ENCODE measurements at regions not wholly inside any gene's neighbourhood (a gene's known extent, or its start where the extent isn't known, plus 50 kb on each side); places are given as distances from the start of the nearest gene placed in this dataset.

- DNase-seq = no peak
Observed at GRCh38 chr9:96183751-96184150, 118.2 kb downstream of the HSD17B3 start.

GRCh38 chr9:96178153-96178552, 123.8 kb downstream of the HSD17B3 start:
- ChIA-PET CTCF (no interaction called here), POLR2A (no interaction called here)
- no peaks in the 10 kb centered on the region for H3K9me3 ChIP-seq (ENCODE audit: control extremely low read depth in 1 of 5, control insufficient read depth in 4 of 5, insufficient read depth in 2 of 5, low read depth in 1 of 5, low read length in 4 of 5)
- DNase-seq = no peak
- 100% methylated on average over 3 of the region's 8 CpGs for whole genome bisulfite sequencing (ENCODE audit: insufficient coverage)
- H3K36me3 ChIP-seq (ENCODE audit: control insufficient read depth in 4 of 4, insufficient read depth in 4 of 4, low read length in 3 of 4) = no peaks in the 10 kb centered on the region
- H3K4me1 ChIP-seq (ENCODE audit: control extremely low read depth in 1 of 4, control insufficient read depth in 4 of 4, insufficient read depth in 4 of 4, low read length in 3 of 4) = no peaks in the 10 kb centered on the region
- no peak overlapping the region for H3K27ac ChIP-seq (ENCODE audit: insufficient read depth in 1 of 2, low read depth in 1 of 2, low read length in 2 of 2, poor library complexity in 1 of 2, severe bottlenecking in 2 of 2)
- no peak overlapping the region for H3K4me3 ChIP-seq (ENCODE audit: control insufficient read depth in 1 of 7, extremely low read depth in 1 of 7, insufficient read depth in 4 of 7, low read depth in 2 of 7, low read length in 6 of 7)
- H3K27me3 ChIP-seq (replicated peaks in 2 of 5; ENCODE audit: control insufficient read depth in 4 of 5, insufficient read depth in 5 of 5, low read length in 4 of 5) = peaks cover 0 to 57% (median 20%) of the 10 kb centered on the region in 5 experiments

More at GRCh38 chr9:96183751-96184150, 118.2 kb downstream of the HSD17B3 start:
- H3K27ac ChIP-seq (ENCODE audit: insufficient read depth in 1 of 2, low read depth in 1 of 2, low read length in 2 of 2, poor library complexity in 1 of 2, severe bottlenecking in 2 of 2) = no peak overlapping the region
- ChIA-PET CTCF (no interaction called here), POLR2A (no interaction called here)
- WGBS (ENCODE audit: insufficient coverage) = 100% methylated on average over 5 of the region's 6 CpGs
- peaks cover 0 to 63% (median 8%) of the 10 kb centered on the region in 5 experiments for H3K27me3 ChIP-seq (replicated peaks in 2 of 5; ENCODE audit: control insufficient read depth in 4 of 5, insufficient read depth in 5 of 5, low read length in 4 of 5)
- no peaks in the 10 kb centered on the region for H3K36me3 ChIP-seq (ENCODE audit: control insufficient read depth in 4 of 4, insufficient read depth in 4 of 4, low read length in 3 of 4)
- no peak overlapping the region for H3K4me3 ChIP-seq (ENCODE audit: control insufficient read depth in 1 of 7, extremely low read depth in 1 of 7, insufficient read depth in 4 of 7, low read depth in 2 of 7, low read length in 6 of 7)
- H3K9me3 ChIP-seq (ENCODE audit: control extremely low read depth in 1 of 5, control insufficient read depth in 4 of 5, insufficient read depth in 2 of 5, low read depth in 1 of 5, low read length in 4 of 5) = peaks cover 0 to 16% (median 8%) of the 10 kb centered on the region in 5 experiments
- H3K4me1 ChIP-seq (ENCODE audit: control extremely low read depth in 1 of 4, control insufficient read depth in 4 of 4, insufficient read depth in 4 of 4, low read length in 3 of 4) = no peaks in the 10 kb centered on the region

DNA sequence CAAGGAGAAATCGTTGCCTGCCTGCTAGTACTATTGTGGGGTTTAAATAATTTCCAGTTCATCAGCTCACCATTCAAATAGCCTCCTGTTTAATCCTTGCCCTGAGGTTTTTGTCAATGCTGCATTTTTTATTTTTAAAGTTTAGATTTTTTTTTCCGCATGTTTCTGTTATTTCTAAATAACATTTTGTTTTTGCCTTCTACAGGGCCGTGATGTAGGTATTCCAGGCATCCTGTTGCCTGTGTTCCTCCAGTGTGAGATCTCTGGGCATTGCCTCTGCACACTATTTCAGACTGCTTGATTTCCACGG, 124.3 kb downstream of the HSD17B3 start:
- Histone ChIP-seq H3K4me1 (ENCODE audit: control extremely low read depth in 1 of 4, control insufficient read depth in 4 of 4, insufficient read depth in 4 of 4, low read length in 3 of 4) (no peaks in the 10 kb centered on the region), H3K27ac (ENCODE audit: insufficient read depth in 1 of 2, low read depth in 1 of 2, low read length in 2 of 2, poor library complexity in 1 of 2, severe bottlenecking in 2 of 2) (no peak overlapping the region), H3K27me3 (replicated peaks in 2 of 5; ENCODE audit: control insufficient read depth in 4 of 5, insufficient read depth in 5 of 5, low read length in 4 of 5) (peaks cover 0 to 57% (median 22%) of the 10 kb centered on the region in 5 experiments), H3K9me3 (ENCODE audit: control extremely low read depth in 1 of 5, control insufficient read depth in 4 of 5, insufficient read depth in 2 of 5, low read depth in 1 of 5, low read length in 4 of 5) (no peaks in the 10 kb centered on the region), H3K36me3 (ENCODE audit: control insufficient read depth in 4 of 4, insufficient read depth in 4 of 4, low read length in 3 of 4) (no peaks in the 10 kb centered on the region), H3K4me3 (ENCODE audit: control insufficient read depth in 1 of 7, extremely low read depth in 1 of 7, insufficient read depth in 4 of 7, low read depth in 2 of 7, low read length in 6 of 7) (no peak overlapping the region)
- DNase-seq = no peak
- ChIA-PET POLR2A (no interaction called here), CTCF (no interaction called here)
- 92% methylated on average over 4 of the region's 4 CpGs for WGBS (ENCODE audit: insufficient coverage)

- peaks cover 0 to 55% (median 20%) of the 10 kb centered on the region in 5 experiments for H3K27me3 ChIP-seq (replicated peaks in 2 of 5; ENCODE audit: control insufficient read depth in 4 of 5, insufficient read depth in 5 of 5, low read length in 4 of 5)
- POLR2A ChIA-PET = no interaction called here
- DNase-seq = no peak
- H3K4me3 ChIP-seq (ENCODE audit: control insufficient read depth in 1 of 7, extremely low read depth in 1 of 7, insufficient read depth in 4 of 7, low read depth in 2 of 7, low read length in 6 of 7) = no peak overlapping the region
- H3K4me1 ChIP-seq (ENCODE audit: control extremely low read depth in 1 of 4, control insufficient read depth in 4 of 4, insufficient read depth in 4 of 4, low read length in 3 of 4) = no peaks in the 10 kb centered on the region
- H3K27ac ChIP-seq (ENCODE audit: insufficient read depth in 1 of 2, low read depth in 1 of 2, low read length in 2 of 2, poor library complexity in 1 of 2, severe bottlenecking in 2 of 2) = no peak overlapping the region
- no peaks in the 10 kb centered on the region for H3K9me3 ChIP-seq (ENCODE audit: control extremely low read depth in 1 of 5, control insufficient read depth in 4 of 5, insufficient read depth in 2 of 5, low read depth in 1 of 5, low read length in 4 of 5)
- CTCF ChIA-PET = interaction anchor here (1.3 kb wide), 1 partner anchor 21 kb away, joined by 3 read pairs; no protein-coding TSS in a partner anchor
- no peaks in the 10 kb centered on the region for H3K36me3 ChIP-seq (ENCODE audit: control insufficient read depth in 4 of 4, insufficient read depth in 4 of 4, low read length in 3 of 4)
- 95% methylated on average over 7 of the region's 10 CpGs for whole genome bisulfite sequencing (ENCODE audit: insufficient coverage)
Observed at GRCh38 chr9:96177005-96177718, 124.8 kb downstream of the HSD17B3 start.

DNA sequence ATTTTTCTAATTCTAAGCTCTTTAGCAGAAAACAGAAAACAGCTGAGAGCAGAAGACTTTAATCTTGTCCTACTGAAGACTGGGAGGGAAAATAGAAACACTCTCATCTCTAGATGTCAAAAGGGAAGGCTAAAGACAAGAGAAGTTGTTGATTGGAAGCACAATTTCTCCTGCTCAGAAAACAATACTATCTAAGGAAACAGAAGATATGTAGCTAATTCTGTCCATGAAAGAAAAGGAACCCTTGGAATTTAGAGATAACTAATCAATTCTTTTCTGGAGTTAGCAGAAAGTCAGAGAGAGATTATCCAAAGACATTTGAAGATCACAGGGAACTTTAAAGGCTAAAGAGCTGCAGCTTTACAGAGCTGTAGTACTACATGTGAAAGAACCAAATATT, 126.2 kb downstream of the HSD17B3 start:
- no peak overlapping the region for H3K27ac ChIP-seq (ENCODE audit: insufficient read depth in 1 of 2, low read depth in 1 of 2, low read length in 2 of 2, poor library complexity in 1 of 2, severe bottlenecking in 2 of 2)
- H3K4me3 ChIP-seq (ENCODE audit: control insufficient read depth in 1 of 7, extremely low read depth in 1 of 7, insufficient read depth in 4 of 7, low read depth in 2 of 7, low read length in 6 of 7) = no peak overlapping the region
- POLR2A ChIA-PET = no interaction called here
- H3K27me3 ChIP-seq (replicated peaks in 2 of 5; ENCODE audit: control insufficient read depth in 4 of 5, insufficient read depth in 5 of 5, low read length in 4 of 5) = peaks cover 0 to 49% (median 20%) of the 10 kb centered on the region in 5 experiments
- no peaks in the 10 kb centered on the region for H3K4me1 ChIP-seq (ENCODE audit: control extremely low read depth in 1 of 4, control insufficient read depth in 4 of 4, insufficient read depth in 4 of 4, low read length in 3 of 4)
- CTCF ChIA-PET = interaction anchor here (1.3 kb wide), 1 partner anchor 22 kb away, joined by 3 read pairs; no protein-coding TSS in a partner anchor
- no peak for DNase-seq
- H3K9me3 ChIP-seq (ENCODE audit: control extremely low read depth in 1 of 5, control insufficient read depth in 4 of 5, insufficient read depth in 2 of 5, low read depth in 1 of 5, low read length in 4 of 5) = no peaks in the 10 kb centered on the region
- no peaks in the 10 kb centered on the region for H3K36me3 ChIP-seq (ENCODE audit: control insufficient read depth in 4 of 4, insufficient read depth in 4 of 4, low read length in 3 of 4)

DNA sequence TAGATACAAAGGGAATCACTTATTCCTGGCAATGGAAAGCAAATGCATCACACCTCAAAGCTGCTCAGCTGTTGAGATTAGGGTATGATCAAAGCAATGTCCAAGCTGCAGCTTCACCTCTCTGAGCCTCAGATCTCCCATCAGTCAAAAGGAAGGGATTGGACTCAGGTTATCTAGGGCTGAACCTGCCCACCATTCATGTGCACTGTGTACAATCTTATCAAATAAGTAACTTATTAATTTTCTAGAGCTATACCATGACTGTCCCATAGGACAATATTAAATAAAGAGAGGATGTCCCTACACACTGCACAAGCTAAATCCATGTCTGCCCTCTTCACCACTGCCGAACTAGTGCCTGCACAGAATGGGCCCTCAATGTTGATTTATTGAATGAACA, 127.0 kb downstream of the HSD17B3 start:
- Histone ChIP-seq H3K27ac (ENCODE audit: insufficient read depth in 1 of 2, low read depth in 1 of 2, low read length in 2 of 2, poor library complexity in 1 of 2, severe bottlenecking in 2 of 2) (no peak overlapping the region), H3K36me3 (ENCODE audit: control insufficient read depth in 4 of 4, insufficient read depth in 4 of 4, low read length in 3 of 4) (no peaks in the 10 kb centered on the region), H3K4me1 (ENCODE audit: control extremely low read depth in 1 of 4, control insufficient read depth in 4 of 4, insufficient read depth in 4 of 4, low read length in 3 of 4) (no peaks in the 10 kb centered on the region), H3K9me3 (ENCODE audit: control extremely low read depth in 1 of 5, control insufficient read depth in 4 of 5, insufficient read depth in 2 of 5, low read depth in 1 of 5, low read length in 4 of 5) (no peaks in the 10 kb centered on the region), H3K4me3 (ENCODE audit: control insufficient read depth in 1 of 7, extremely low read depth in 1 of 7, insufficient read depth in 4 of 7, low read depth in 2 of 7, low read length in 6 of 7) (no peak overlapping the region), H3K27me3 (replicated peaks in 2 of 5; ENCODE audit: control insufficient read depth in 4 of 5, insufficient read depth in 5 of 5, low read length in 4 of 5) (peaks cover 0 to 46% (median 20%) of the 10 kb centered on the region in 5 experiments)
- no peak for DNase-seq
- WGBS (ENCODE audit: insufficient coverage) = no CpG with 5 or more reads among the region's 1 CpG
- ChIA-PET CTCF (interaction anchor here (1.2 kb wide), 1 partner anchor 19 kb away, joined by 3 read pairs; no protein-coding TSS in a partner anchor), POLR2A (no interaction called here)

GRCh38 chr9:96174371-96174770, 127.6 kb downstream of the HSD17B3 start:
- 100% methylated on average over 3 of the region's 3 CpGs for WGBS (ENCODE audit: insufficient coverage)
- Histone ChIP-seq H3K27me3 (replicated peaks in 2 of 5; ENCODE audit: control insufficient read depth in 4 of 5, insufficient read depth in 5 of 5, low read length in 4 of 5) (peaks cover 0 to 44% (median 22%) of the 10 kb centered on the region in 5 experiments), H3K36me3 (ENCODE audit: control insufficient read depth in 4 of 4, insufficient read depth in 4 of 4, low read length in 3 of 4) (no peaks in the 10 kb centered on the region), H3K27ac (ENCODE audit: insufficient read depth in 1 of 2, low read depth in 1 of 2, low read length in 2 of 2, poor library complexity in 1 of 2, severe bottlenecking in 2 of 2) (no peak overlapping the region), H3K9me3 (ENCODE audit: control extremely low read depth in 1 of 5, control insufficient read depth in 4 of 5, insufficient read depth in 2 of 5, low read depth in 1 of 5, low read length in 4 of 5) (no peaks in the 10 kb centered on the region), H3K4me1 (ENCODE audit: control extremely low read depth in 1 of 4, control insufficient read depth in 4 of 4, insufficient read depth in 4 of 4, low read length in 3 of 4) (no peaks in the 10 kb centered on the region), H3K4me3 (ENCODE audit: control insufficient read depth in 1 of 7, extremely low read depth in 1 of 7, insufficient read depth in 4 of 7, low read depth in 2 of 7, low read length in 6 of 7) (no peak overlapping the region)
- no peak for DNase-seq
- CTCF ChIA-PET = interaction anchor here (1.2 kb wide), 1 partner anchor 18 kb away, joined by 3 read pairs; no protein-coding TSS in a partner anchor
- POLR2A ChIA-PET = no interaction called here
